ENCODE measurements at regions not wholly inside any gene's neighbourhood (a gene's known extent, or its start where the extent isn't known, plus 50 kb on each side); places are given as distances from the start of the nearest gene placed in this dataset.

- Histone ChIP-seq H3K27me3 (ENCODE audit: low read depth) (peaks cover 3% of the 10 kb centered on the region), H3K27ac (no peak overlapping the region), H3K9me3 (no peaks in the 10 kb centered on the region), H3K36me3 (no peaks in the 10 kb centered on the region), H3K4me3 (no peak overlapping the region), H3K4me1 (no peaks in the 10 kb centered on the region)
- intact Hi-C loops (cut with DNase I), result no loop called here
- peak; percentile 13 for TF ChIP-seq CTCF (IDR thresholded peaks at IDR 0.05)
- ATAC-seq, result no peak
- DNase-seq, result no peak
Observed at GRCh38 chr16:54538276-54538675, 251.7 kb upstream of the IRX3 start.

- no peaks in the 10 kb centered on the region for H3K36me3 ChIP-seq
- H3K4me3 ChIP-seq, result no peak overlapping the region
- ATAC-seq (no peak), DNase-seq (no peak)
- H3K4me1 ChIP-seq, result no peaks in the 10 kb centered on the region
- H3K9me3 ChIP-seq, result no peaks in the 10 kb centered on the region
- no peak for TF ChIP-seq CTCF (IDR thresholded peaks at IDR 0.05)
- H3K27me3 ChIP-seq (ENCODE audit: low read depth), result no peaks in the 10 kb centered on the region
- no peak overlapping the region for H3K27ac ChIP-seq
- intact Hi-C loops (cut with DNase I), result no loop called here
Observed at GRCh38 chr16:54533856-54534490, 247.4 kb upstream of the IRX3 start.

GRCh38 chr16:54526916-54527315 lies 240.3 kb upstream of the IRX3 start:
- Histone ChIP-seq H3K27ac (no peak overlapping the region), H3K4me3 (no peak overlapping the region), H3K4me1 (no peaks in the 10 kb centered on the region), H3K36me3 (no peaks in the 10 kb centered on the region), H3K27me3 (ENCODE audit: low read depth) (no peaks in the 10 kb centered on the region), H3K9me3 (peaks cover 13% of the 10 kb centered on the region)
- no peak for ATAC-seq
- intact Hi-C loops (cut with DNase I), result no loop called here
- no peak for DNase-seq
- TF ChIP-seq CTCF (IDR thresholded peaks at IDR 0.05), result no peak

- Histone ChIP-seq H3K4me1 (no peaks in the 10 kb centered on the region), H3K27ac (no peak overlapping the region), H3K27me3 (ENCODE audit: low read depth) (no peaks in the 10 kb centered on the region), H3K4me3 (no peak overlapping the region), H3K9me3 (peaks cover 13% of the 10 kb centered on the region), H3K36me3 (no peaks in the 10 kb centered on the region)
- intact Hi-C loops (cut with DNase I), result no loop called here
- no peak for TF ChIP-seq CTCF (IDR thresholded peaks at IDR 0.05)
- no peak for ATAC-seq
- no peak for DNase-seq
Observed at GRCh38 chr16:54526087-54526486, 239.5 kb upstream of the IRX3 start.

- no peaks in the 10 kb centered on the region for H3K36me3 ChIP-seq
- H3K27ac ChIP-seq, result no peak overlapping the region
- intact Hi-C loops (cut with DNase I), result no loop called here
- H3K4me1 ChIP-seq, result no peaks in the 10 kb centered on the region
- DNase-seq, result no peak
- ATAC-seq, result no peak
- no peak overlapping the region for H3K4me3 ChIP-seq
- H3K27me3 ChIP-seq (ENCODE audit: low read depth), result no peaks in the 10 kb centered on the region
- no peak for TF ChIP-seq CTCF (IDR thresholded peaks at IDR 0.05)
- peaks cover 13% of the 10 kb centered on the region for H3K9me3 ChIP-seq
Observed at GRCh38 chr16:54525104-54525503, 238.5 kb upstream of the IRX3 start.

Data from lower lobe of right lung (tissue), 2 donors.